SU-DHL-6 (cell line): ENCODE measurements at regions not wholly inside any gene's neighbourhood (a gene's known extent, or its start where the extent isn't known, plus 50 kb on each side); places are given as distances from the start of the nearest gene placed in this dataset.

Experiments
- H2AFZ ChIP-seq: fragments of 200-600 bp; sonication (generic); 2 replicates; pipeline ENCODE4 v1.6.1; 2014; ENCODE audit warnings: low read depth, mild to moderate bottlenecking, moderate library complexity, mixed read lengths, antibody characterized with exemption, low read length; ENCODE audit not compliant: severe bottlenecking
- H3F3A ChIP-seq: fragments of 200-600 bp; shearing (Covaris generic); 2 replicates; pipeline ENCODE4 v1.6.0; 2016; ENCODE audit warnings: antibody characterized with exemption, mild to moderate bottlenecking; ENCODE audit not compliant: insufficient read depth
- H3K27ac ChIP-seq: fragments of 200-600 bp; sonication (generic); 2 replicates; pipeline ENCODE4 v1.5.1; 2016; ENCODE audit warnings: low read depth, mild to moderate bottlenecking, low read length, moderate library complexity, mixed read lengths
- H3K27me3 ChIP-seq: fragments of 200-600 bp; sonication (generic), shearing (Covaris generic); 2 replicates; pipeline ENCODE4 v1.6.0; 2014; ENCODE audit warnings: mild to moderate bottlenecking, low read length
- H3K36me3 ChIP-seq: fragments of 200-600 bp; sonication (generic); 2 replicates; pipeline ENCODE4 v1.6.1; 2014; ENCODE audit warnings: mild to moderate bottlenecking, low read length, mixed read lengths
- H3K4me2 ChIP-seq: fragments of 300-600, 200-600 bp; shearing (Covaris generic), sonication (generic); 2 replicates; pipeline ENCODE4 v1.6.0; 2014; ENCODE audit warnings: low read length, low read depth, mild to moderate bottlenecking; ENCODE audit not compliant: poor library complexity, severe bottlenecking
- H3K4me3 ChIP-seq: fragments of 200-600 bp; sonication (generic); 2 replicates; pipeline ENCODE4 v1.5.1; 2014; ENCODE audit warnings: antibody characterized with exemption, low read length, mild to moderate bottlenecking, mixed read lengths; ENCODE audit not compliant: insufficient read depth, poor library complexity, severe bottlenecking
- H3K79me2 ChIP-seq: fragments of 200-600 bp; sonication (generic); 2 replicates; pipeline ENCODE4 v1.6.1; 2014; ENCODE audit warnings: mild to moderate bottlenecking, low read length, moderate library complexity; ENCODE audit not compliant: insufficient read depth
- H3K9ac ChIP-seq: fragments of 200-600 bp; sonication (generic); 2 replicates; pipeline ENCODE4 v1.7.0; 2014; ENCODE audit warnings: mild to moderate bottlenecking, low read length
- H3K9me2 ChIP-seq: fragments of 200-600 bp; sonication (generic); replicated peaks from 2 replicates; pipeline ENCODE4 v1.6.1; 2014; ENCODE audit warnings: low read length; ENCODE audit not compliant: insufficient read depth
- H3K9me3 ChIP-seq: fragments of 200-600 bp; sonication (generic); 2 replicates; pipeline ENCODE4 v1.6.1; 2014; ENCODE audit warnings: low read length, mixed read lengths; ENCODE audit not compliant: insufficient read depth
- H4K20me1 ChIP-seq: fragments of 200-600 bp; sonication (generic); 2 replicates; pipeline ENCODE4 v1.6.1; 2014; ENCODE audit warnings: low read depth, mild to moderate bottlenecking, antibody characterized with exemption, low read length, moderate library complexity, mixed read lengths
- EZH2phosphoT487 ChIP-seq: fragments of 200-600 bp; sonication (generic), shearing (Covaris generic); conservative IDR thresholded peaks from 2 replicates; pipeline ENCODE4 v1.6.1; 2018; ENCODE audit warnings: mild to moderate bottlenecking, antibody characterized with exemption, low read length, moderate library complexity, mixed read lengths
- TF ChIP-seq, protein P1 (sequence below): fragments of 200-600 bp; sonication (generic); IDR thresholded peaks from one replicate; pipeline ENCODE4 v1.5.1; 2017; ENCODE audit warnings: antibody characterized with exemption, mild to moderate bottlenecking, low read length, moderate library complexity; ENCODE audit not compliant: insufficient read depth, poor library complexity, severe bottlenecking

DNA sequence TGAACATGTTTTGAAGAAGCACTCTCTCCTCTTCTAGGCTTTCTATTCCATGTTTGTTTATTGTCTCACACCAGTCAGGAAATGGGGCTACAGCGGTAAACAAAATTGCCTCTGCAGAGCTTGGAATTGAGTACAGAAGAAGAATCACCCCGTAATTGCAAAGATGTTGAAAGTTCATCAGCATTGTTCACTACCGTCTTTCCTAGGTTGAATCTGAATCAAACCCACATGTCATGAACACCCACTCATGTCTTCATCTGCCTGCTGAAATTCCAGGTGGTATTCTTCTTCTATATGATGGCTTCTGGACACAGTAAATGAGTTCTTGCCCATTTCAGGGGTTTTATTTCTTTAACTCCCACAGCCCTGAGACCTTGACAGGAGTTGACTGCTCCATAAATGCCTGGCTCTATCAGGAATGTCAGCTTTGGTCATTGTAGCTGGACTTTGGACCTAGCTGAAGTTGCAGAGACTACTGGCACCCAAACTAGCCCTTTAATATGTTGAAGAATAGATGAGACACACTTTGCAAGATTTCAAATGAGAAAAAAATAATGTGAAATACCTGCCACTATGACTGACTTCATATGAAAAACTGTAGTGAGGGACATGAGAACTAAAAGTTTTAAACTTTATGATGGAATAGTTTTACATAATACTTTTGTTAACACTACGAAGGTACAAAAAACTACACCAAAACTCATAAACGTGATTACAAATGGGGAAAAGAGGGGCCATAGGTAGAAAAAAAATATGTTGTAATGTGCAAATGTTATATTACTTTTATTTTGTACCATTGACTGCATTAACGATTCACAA is 1235.3 kb upstream of the ZEB2 start:
- H2AFZ ChIP-seq = no peak overlapping the region
- no peak overlapping the region for H3K4me2 ChIP-seq
- no peak overlapping the region for H3K27ac ChIP-seq
- H3K9me3 ChIP-seq = no peaks in the 10 kb centered on the region
- no peaks in the 10 kb centered on the region for H4K20me1 ChIP-seq
- no peak overlapping the region for H3K4me3 ChIP-seq
- no peaks in the 10 kb centered on the region for H3K27me3 ChIP-seq
- H3K9me2 ChIP-seq = no peaks in the 10 kb centered on the region
- TF ChIP-seq, protein P1, sequence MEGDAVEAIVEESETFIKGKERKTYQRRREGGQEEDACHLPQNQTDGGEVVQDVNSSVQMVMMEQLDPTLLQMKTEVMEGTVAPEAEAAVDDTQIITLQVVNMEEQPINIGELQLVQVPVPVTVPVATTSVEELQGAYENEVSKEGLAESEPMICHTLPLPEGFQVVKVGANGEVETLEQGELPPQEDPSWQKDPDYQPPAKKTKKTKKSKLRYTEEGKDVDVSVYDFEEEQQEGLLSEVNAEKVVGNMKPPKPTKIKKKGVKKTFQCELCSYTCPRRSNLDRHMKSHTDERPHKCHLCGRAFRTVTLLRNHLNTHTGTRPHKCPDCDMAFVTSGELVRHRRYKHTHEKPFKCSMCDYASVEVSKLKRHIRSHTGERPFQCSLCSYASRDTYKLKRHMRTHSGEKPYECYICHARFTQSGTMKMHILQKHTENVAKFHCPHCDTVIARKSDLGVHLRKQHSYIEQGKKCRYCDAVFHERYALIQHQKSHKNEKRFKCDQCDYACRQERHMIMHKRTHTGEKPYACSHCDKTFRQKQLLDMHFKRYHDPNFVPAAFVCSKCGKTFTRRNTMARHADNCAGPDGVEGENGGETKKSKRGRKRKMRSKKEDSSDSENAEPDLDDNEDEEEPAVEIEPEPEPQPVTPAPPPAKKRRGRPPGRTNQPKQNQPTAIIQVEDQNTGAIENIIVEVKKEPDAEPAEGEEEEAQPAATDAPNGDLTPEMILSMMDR = no peak
- TF ChIP-seq EZH2phosphoT487 = no peak
- no peaks in the 10 kb centered on the region for H3K36me3 ChIP-seq
- H3K79me2 ChIP-seq = no peaks in the 10 kb centered on the region
- H3F3A ChIP-seq = no peaks in the 10 kb centered on the region
- H3K9ac ChIP-seq = no peak overlapping the region

DNA sequence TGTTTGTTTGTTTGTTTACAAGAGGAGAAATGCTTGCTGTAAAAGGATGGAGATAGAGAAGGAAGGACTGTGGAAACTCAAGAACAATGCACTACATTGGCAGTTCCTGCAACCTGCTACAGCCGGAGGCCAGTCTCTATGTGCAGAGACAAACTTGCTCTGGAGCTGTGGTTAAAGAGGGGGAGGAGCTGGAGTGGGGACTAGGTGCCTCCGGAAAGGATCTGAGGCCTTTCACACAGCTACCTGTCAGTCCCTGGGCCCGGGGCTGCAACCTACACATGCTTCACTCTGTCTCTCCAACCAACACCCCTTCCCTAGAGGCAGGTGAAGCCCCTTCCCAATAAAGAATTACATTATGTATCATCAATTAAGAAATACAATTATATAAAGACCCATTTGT is 1234.0 kb upstream of the ZEB2 start:
- no peak overlapping the region for H2AFZ ChIP-seq
- H3K9me3 ChIP-seq = no peaks in the 10 kb centered on the region
- H4K20me1 ChIP-seq = no peaks in the 10 kb centered on the region
- no peaks in the 10 kb centered on the region for H3K79me2 ChIP-seq
- no peaks in the 10 kb centered on the region for H3K27me3 ChIP-seq
- H3K27ac ChIP-seq = no peak overlapping the region
- H3K4me3 ChIP-seq = no peak overlapping the region
- no peak overlapping the region for H3K4me2 ChIP-seq
- no peaks in the 10 kb centered on the region for H3F3A ChIP-seq
- TF ChIP-seq, protein P1 = no peak
- no peak for TF ChIP-seq EZH2phosphoT487
- H3K36me3 ChIP-seq = no peaks in the 10 kb centered on the region
- H3K9ac ChIP-seq = no peak overlapping the region
- H3K9me2 ChIP-seq = no peaks in the 10 kb centered on the region

DNA sequence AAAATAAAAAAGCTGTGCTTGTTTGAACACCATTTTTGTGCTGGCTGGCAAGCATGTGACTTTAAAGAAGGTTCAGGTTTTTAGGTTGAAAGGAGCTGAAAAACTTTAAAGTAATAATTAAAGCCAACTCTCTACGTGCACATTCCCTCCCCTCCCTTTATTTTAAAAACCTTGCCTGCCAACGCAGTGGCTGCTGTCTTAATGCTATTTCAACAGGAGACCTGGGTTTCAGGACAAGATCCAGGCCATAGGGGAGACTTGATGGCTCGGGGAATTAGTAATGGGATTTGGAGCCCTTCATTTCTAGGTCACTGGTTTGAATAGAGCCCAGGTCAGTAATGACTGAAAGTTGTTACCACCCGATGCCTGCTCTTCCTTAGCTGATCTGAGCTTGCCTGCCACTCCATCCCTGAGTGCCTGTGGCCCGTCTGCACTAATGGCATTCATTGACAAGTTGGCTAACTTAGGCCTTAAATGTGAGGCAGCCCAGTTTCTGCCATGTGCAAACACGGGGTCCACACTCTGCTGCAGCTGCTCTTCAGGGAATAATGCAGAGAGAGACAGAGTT is 1233.2 kb upstream of the ZEB2 start:
- Histone ChIP-seq H4K20me1 (no peaks in the 10 kb centered on the region), H3K27ac (no peak overlapping the region), H2AFZ (peak overlapping the region; percentile 32), H3K36me3 (no peaks in the 10 kb centered on the region), H3K9me2 (no peaks in the 10 kb centered on the region), H3K4me2 (no peak overlapping the region), H3K79me2 (no peaks in the 10 kb centered on the region), H3K9me3 (no peaks in the 10 kb centered on the region), H3F3A (no peaks in the 10 kb centered on the region), H3K4me3 (no peak overlapping the region), H3K27me3 (no peaks in the 10 kb centered on the region), H3K9ac (no peak overlapping the region)
- TF ChIP-seq EZH2phosphoT487 = no peak
- TF ChIP-seq, protein P1 = no peak
